NT2/D1 (cell line): ENCODE measurements at regions not wholly inside any gene's neighbourhood (a gene's known extent, or its start where the extent isn't known, plus 50 kb on each side); places are given as distances from the start of the nearest gene placed in this dataset.

Experiments used
- SUZ12 ChIP-seq: IDR thresholded peaks from 2 replicates; pipeline ENCODE4 v1.6.1; 2011; ENCODE audit not compliant: insufficient read length, insufficient read depth; ENCODE audit errors: extremely low read depth
- YY1 ChIP-seq: IDR thresholded peaks from 2 replicates; pipeline ENCODE4 v1.6.1; 2011; ENCODE audit not compliant: insufficient read length, insufficient read depth

- TF ChIP-seq YY1, result no peak
- no peak for TF ChIP-seq SUZ12
Observed at GRCh38 chr4:22900876-22901275, 208.1 kb downstream of the GBA3 start.
